ENCODE measurements at regions not wholly inside any gene's neighbourhood (a gene's known extent, or its start where the extent isn't known, plus 50 kb on each side); places are given as distances from the start of the nearest gene placed in this dataset.

GRCh38 chr3:153896197-153896596, 225.0 kb upstream of the ARHGEF26 start:
- no peak overlapping the region for H3K9ac ChIP-seq (ENCODE audit: low read length)
- DNase-seq (ENCODE audit: low read depth, low spot score) (no peak), ATAC-seq (no peak)
- TF ChIP-seq ZFX (IDR thresholded peaks at IDR 0.05) (no peak), REST (IDR thresholded peaks at IDR 0.05; ENCODE audit: low read depth) (no peak), CTCF (IDR thresholded peaks at IDR 0.05 in 2 of 3, conservative IDR thresholded peaks at IDR 0.05 in 1 of 3; ENCODE audit: borderline replicate concordance in 1 of 3, insufficient read depth in 1 of 3, low read depth in 2 of 3, low read length in 2 of 3) (no peak), ZNF274 (IDR thresholded peaks at IDR 0.05; ENCODE audit: low read depth, low read length) (no peak), POLR2AphosphoS5 (IDR thresholded peaks at IDR 0.05; ENCODE audit: low read depth, low read length) (no peak), FOSL1 (IDR thresholded peaks at IDR 0.05; ENCODE audit: low read depth) (no peak), POLR2A (IDR thresholded peaks at IDR 0.05; ENCODE audit: borderline replicate concordance, extremely low read depth, insufficient read depth, insufficient read length) (no peak), JUND (IDR thresholded peaks at IDR 0.05) (no peak), TCF7L2 (IDR thresholded peaks at IDR 0.05; ENCODE audit: borderline replicate concordance, extremely low read depth, insufficient read depth, insufficient read length) (no peak)
- POLR2A ChIA-PET, result no interaction called here
- BruUV-seq (replicated peaks), result no TSS peak
- H4K20me1 ChIP-seq (ENCODE audit: insufficient read depth), result no peaks in the 10 kb centered on the region
- intact Hi-C loops (cut with micrococcal nuclease), result no loop called here
- no peaks in the 10 kb centered on the region for H3K9me3 ChIP-seq (ENCODE audit: control insufficient read depth in 1 of 2, insufficient read depth in 1 of 2, low read depth in 1 of 2, low read length in 2 of 2)
- no peaks in the 10 kb centered on the region for H3K9me2 ChIP-seq (ENCODE audit: insufficient read depth)
- H3K4me2 ChIP-seq (ENCODE audit: low read length), result no peak overlapping the region
- no peak overlapping the region for H3K4me3 ChIP-seq (replicated peaks in 1 of 2; ENCODE audit: low read depth in 1 of 2, low read length in 2 of 2)
- CTCF ChIA-PET, result no interaction called here
- no peaks in the 10 kb centered on the region for H3K36me3 ChIP-seq (ENCODE audit: control insufficient read depth in 1 of 2, insufficient read depth in 2 of 2, low read length in 2 of 2)
- RAD21 ChIA-PET (ENCODE audit: low non-redundant PET in 1 of 2, low total read pairs in 2 of 2, uncharacterized antibody in 2 of 2, unreplicated experiment in 2 of 2), result no interaction called here
- no peaks in the 10 kb centered on the region for H3K4me1 ChIP-seq (ENCODE audit: control insufficient read depth in 1 of 2, insufficient read depth in 2 of 2, low read length in 2 of 2)
- no peaks in the 10 kb centered on the region for H3K27me3 ChIP-seq (ENCODE audit: insufficient read depth, low read length)
- H2AFZ ChIP-seq (ENCODE audit: low read depth, low read length, poor library complexity, severe bottlenecking), result no peak overlapping the region
- no peaks in the 10 kb centered on the region for H3K79me2 ChIP-seq (ENCODE audit: insufficient read depth, low read length)
- no peak overlapping the region for H3K27ac ChIP-seq (ENCODE audit: low read depth, low read length)

Measured in HCT116 (cell line).